WTC11 (cell line): ENCODE measurements at regions not wholly inside any gene's neighbourhood (a gene's known extent, or its start where the extent isn't known, plus 50 kb on each side); places are given as distances from the start of the nearest gene placed in this dataset.

Experiments used
- ATAC-seq: fragments of 200-7000 bp; cut with Tn5 transposase; 2 replicates; pipeline ENCODE4 v1.10.0; 2021; ENCODE audit warnings: mild to moderate bottlenecking, moderate library complexity
- CTCF ChIA-PET: fragments of 300-600 bp; sonication (Branson Sonifier 250); formaldehyde crosslinking; loops from one replicate; lab custom pipeline; 2021; ENCODE audit warnings: antibody characterized with exemption; lab: Charles Lee
- POLR2A ChIA-PET: fragments of 350-600 bp; sonication (Branson Sonifier 250); formaldehyde crosslinking; loops from one replicate; lab custom pipeline; 2021; ENCODE audit warnings: antibody characterized with exemption; lab: Charles Lee
- DNase-seq: peaks from one replicate; pipeline ENCODE4 v3.0.0; 2021; ENCODE audit warnings: low spot score
- H3K27ac Mint-ChIP-seq: 2 replicates; pipeline ENCODE4 v1.8.0; 2021; ENCODE audit warnings: mixed read lengths
- H3K27me3 Mint-ChIP-seq: 2 replicates; pipeline ENCODE4 v1.8.0; 2021; ENCODE audit warnings: low read depth, mild to moderate bottlenecking, moderate library complexity, mixed read lengths
- H3K36me3 Mint-ChIP-seq: 2 replicates; pipeline ENCODE4 v1.8.0; 2021; ENCODE audit warnings: mixed read lengths
- H3K4me1 Mint-ChIP-seq: 2 replicates; pipeline ENCODE4 v1.8.0; 2022; ENCODE audit warnings: mixed read lengths
- H3K4me3 Mint-ChIP-seq: 2 replicates; pipeline ENCODE4 v1.8.0; 2021; ENCODE audit warnings: mild to moderate bottlenecking, moderate library complexity, mixed read lengths
- H3K9me3 Mint-ChIP-seq: 2 replicates; pipeline ENCODE4 v1.8.0; 2021; ENCODE audit warnings: mixed read lengths
- CBFB ChIP-seq: sonication (generic); formaldehyde crosslinking; IDR thresholded peaks from 2 replicates; pipeline ENCODE4 v1.8.1; 2022; ENCODE audit warnings: mild to moderate bottlenecking, low read depth, missing genetic modification reagents
- ELF4 ChIP-seq: sonication (generic); formaldehyde crosslinking; IDR thresholded peaks from 2 replicates; pipeline ENCODE4 v1.8.1; 2022; ENCODE audit warnings: low read depth, mild to moderate bottlenecking, moderate library complexity, missing genetic modification reagents
- EMX1 ChIP-seq: fragments of 250-450 bp; sonication (Bioruptor Pico); IDR thresholded peaks from 2 replicates; pipeline ENCODE4 v1.8.0; 2021; ENCODE audit warnings: mild to moderate bottlenecking
- FOXP1 ChIP-seq: sonication (generic); formaldehyde crosslinking; IDR thresholded peaks from 2 replicates; pipeline ENCODE4 v1.8.0; 2022; ENCODE audit warnings: missing genetic modification reagents, mild to moderate bottlenecking, moderate library complexity, borderline replicate concordance
- MAX ChIP-seq: sonication (generic); formaldehyde crosslinking; IDR thresholded peaks from 2 replicates; pipeline ENCODE4 v1.8.0; 2022; ENCODE audit warnings: mild to moderate bottlenecking, missing genetic modification reagents
- RORB ChIP-seq: fragments of 250-450 bp; sonication (Bioruptor Pico); IDR thresholded peaks from 2 replicates; pipeline ENCODE4 v1.9.0; 2021; ENCODE audit warnings: mild to moderate bottlenecking
- SMAD4 ChIP-seq: sonication (generic); formaldehyde crosslinking; IDR thresholded peaks from 2 replicates; pipeline ENCODE4 v1.8.0; 2022; ENCODE audit warnings: mild to moderate bottlenecking, missing genetic modification reagents
- STAT6 ChIP-seq: sonication (generic); formaldehyde crosslinking; conservative IDR thresholded peaks from 2 replicates; pipeline ENCODE4 v1.8.1; 2023; ENCODE audit warnings: mild to moderate bottlenecking, low read depth, missing genetic modification reagents, moderate library complexity
- TEAD1 ChIP-seq: sonication (generic); formaldehyde crosslinking; IDR thresholded peaks from 2 replicates; pipeline ENCODE4 v1.8.0; 2022; ENCODE audit warnings: mild to moderate bottlenecking, missing genetic modification reagents
- ZNF263 ChIP-seq: sonication (generic); formaldehyde crosslinking; IDR thresholded peaks from 2 replicates; pipeline ENCODE4 v1.8.1; 2022; ENCODE audit warnings: low read depth, mild to moderate bottlenecking, moderate library complexity, missing genetic modification reagents
- TF ChIP-seq, protein P1 (sequence below): fragments of 250-450 bp; sonication (Bioruptor Pico); IDR thresholded peaks from 2 replicates; pipeline ENCODE4 v2.1.2; 2022; ENCODE audit warnings: mild to moderate bottlenecking, moderate library complexity
- TF ChIP-seq, protein P2 (sequence below): sonication (generic); formaldehyde crosslinking; IDR thresholded peaks from 2 replicates; pipeline ENCODE4 v1.8.1; 2022; ENCODE audit warnings: missing genetic modification reagents, borderline replicate concordance
- TF ChIP-seq, protein P3 (sequence below): sonication (generic); formaldehyde crosslinking; IDR thresholded peaks from 2 replicates; pipeline ENCODE4 v1.8.1; 2022; ENCODE audit warnings: low read depth, missing genetic modification reagents, borderline replicate concordance

DNA sequence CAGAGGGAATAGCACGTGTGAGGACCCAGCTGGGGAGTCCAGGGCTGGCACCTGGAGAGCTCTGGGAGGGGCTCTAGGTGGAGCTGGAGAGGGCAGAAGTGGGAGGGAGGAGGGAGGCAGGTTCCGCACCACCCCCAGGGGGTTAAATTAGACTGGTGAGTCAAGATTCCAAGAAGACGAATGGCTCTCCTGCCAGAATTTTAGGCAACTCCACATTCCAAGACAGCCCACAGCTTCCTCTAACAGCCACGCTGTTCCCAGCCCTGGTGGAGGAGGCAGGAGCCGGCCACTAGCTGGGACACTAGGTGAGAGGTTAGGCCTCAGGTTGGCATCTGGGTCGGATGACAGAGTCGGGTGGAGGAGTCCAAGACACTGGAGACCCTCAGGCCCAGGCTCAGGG, 60.2 kb downstream of the TFAP2C start:
- no peak overlapping the region for H3K27ac Mint-ChIP-seq
- H3K4me1 Mint-ChIP-seq: peaks cover 36% of the 10 kb centered on the region
- POLR2A ChIA-PET: no interaction called here
- H3K27me3 Mint-ChIP-seq: no peaks in the 10 kb centered on the region; the same call in 1 of the 2 replicates
- no peak for DNase-seq
- no peak for TF ChIP-seq STAT6
- TF ChIP-seq TEAD1 (CRISPR knock-in tag): no peak
- TF ChIP-seq EMX1: no peak
- TF ChIP-seq, protein P1, sequence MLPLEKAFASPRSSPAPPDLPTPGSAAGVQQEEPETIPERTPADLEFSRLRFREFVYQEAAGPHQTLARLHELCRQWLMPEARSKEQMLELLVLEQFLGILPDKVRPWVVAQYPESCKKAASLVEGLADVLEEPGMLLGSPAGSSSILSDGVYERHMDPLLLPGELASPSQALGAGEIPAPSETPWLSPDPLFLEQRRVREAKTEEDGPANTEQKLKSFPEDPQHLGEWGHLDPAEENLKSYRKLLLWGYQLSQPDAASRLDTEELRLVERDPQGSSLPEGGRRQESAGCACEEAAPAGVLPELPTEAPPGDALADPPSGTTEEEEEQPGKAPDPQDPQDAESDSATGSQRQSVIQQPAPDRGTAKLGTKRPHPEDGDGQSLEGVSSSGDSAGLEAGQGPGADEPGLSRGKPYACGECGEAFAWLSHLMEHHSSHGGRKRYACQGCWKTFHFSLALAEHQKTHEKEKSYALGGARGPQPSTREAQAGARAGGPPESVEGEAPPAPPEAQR (CRISPR knock-in tag): no peak
- TF ChIP-seq CBFB (CRISPR knock-in tag): no peak
- H3K36me3 Mint-ChIP-seq: no peaks in the 10 kb centered on the region
- no peak overlapping the region for H3K4me3 Mint-ChIP-seq
- CTCF ChIA-PET: interaction anchor here (1.4 to 2.1 kb wide), 2 partner anchors 13 to 60 kb away, joined by 5 to 9 read pairs; no protein-coding TSS in a partner anchor
- no peak; the same call in 1 of the 2 replicates for ATAC-seq
- peaks cover 3% of the 10 kb centered on the region; the same call in 1 of the 2 replicates for H3K9me3 Mint-ChIP-seq

DNA sequence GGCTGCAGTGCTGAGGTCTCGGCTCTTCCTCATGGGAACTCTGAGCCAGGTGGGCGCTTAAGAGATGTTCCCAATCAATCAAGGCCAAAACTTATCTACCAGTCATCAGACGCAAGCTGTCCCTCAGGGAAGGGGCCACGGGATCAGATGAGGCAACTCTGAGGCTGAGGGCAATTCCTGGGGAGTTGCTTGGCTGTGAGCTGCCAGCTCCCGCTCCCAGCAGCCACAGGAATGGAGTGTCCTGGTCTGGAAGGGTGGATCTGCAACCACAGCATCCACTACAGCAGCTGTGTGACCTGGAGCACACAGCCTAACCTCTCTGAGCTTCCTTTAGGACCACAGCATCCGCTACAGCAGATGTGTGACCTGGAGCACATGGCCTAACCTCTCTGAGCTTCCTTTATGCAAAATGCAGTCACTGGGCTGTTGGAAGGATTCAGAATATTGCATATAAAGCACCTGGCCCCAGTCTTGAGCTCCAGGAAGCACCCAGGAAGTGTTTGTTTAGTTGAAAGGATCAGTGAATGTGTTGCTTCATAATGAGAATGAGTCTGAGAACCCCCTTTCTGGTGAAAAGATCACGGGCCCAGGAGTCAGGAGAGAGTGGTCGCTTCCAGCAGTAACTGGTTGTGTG, 60.9 kb downstream of the TFAP2C start:
- Mint-ChIP-seq H3K4me1 (peaks cover 36% of the 10 kb centered on the region), H3K9me3 (peaks cover 3% of the 10 kb centered on the region; the same call in 1 of the 2 replicates), H3K27me3 (no peaks in the 10 kb centered on the region; the same call in 1 of the 2 replicates), H3K27ac (no peak overlapping the region), H3K36me3 (no peaks in the 10 kb centered on the region), H3K4me3 (no peak overlapping the region)
- DNase-seq: no peak
- ChIA-PET CTCF (interaction anchor here (1.0 to 2.1 kb wide), 5 partner anchors 13 to 285 kb away, joined by 3 to 9 read pairs (median 5); no protein-coding TSS in a partner anchor), POLR2A (no interaction called here)
- TF ChIP-seq, protein P2, sequence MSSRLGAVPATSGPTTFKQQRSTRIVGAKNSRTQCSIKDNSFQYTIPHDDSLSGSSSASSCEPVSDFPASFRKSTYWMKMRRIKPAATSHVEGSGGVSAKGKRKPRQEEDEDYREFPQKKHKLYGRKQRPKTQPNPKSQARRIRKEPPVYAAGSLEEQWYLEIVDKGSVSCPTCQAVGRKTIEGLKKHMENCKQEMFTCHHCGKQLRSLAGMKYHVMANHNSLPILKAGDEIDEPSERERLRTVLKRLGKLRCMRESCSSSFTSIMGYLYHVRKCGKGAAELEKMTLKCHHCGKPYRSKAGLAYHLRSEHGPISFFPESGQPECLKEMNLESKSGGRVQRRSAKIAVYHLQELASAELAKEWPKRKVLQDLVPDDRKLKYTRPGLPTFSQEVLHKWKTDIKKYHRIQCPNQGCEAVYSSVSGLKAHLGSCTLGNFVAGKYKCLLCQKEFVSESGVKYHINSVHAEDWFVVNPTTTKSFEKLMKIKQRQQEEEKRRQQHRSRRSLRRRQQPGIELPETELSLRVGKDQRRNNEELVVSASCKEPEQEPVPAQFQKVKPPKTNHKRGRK (CRISPR knock-in tag): no peak
- TF ChIP-seq MAX: 0 out of 2 replicates have a peak, but pooled peaks have one; percentile 10
- ATAC-seq: no peak

DNA sequence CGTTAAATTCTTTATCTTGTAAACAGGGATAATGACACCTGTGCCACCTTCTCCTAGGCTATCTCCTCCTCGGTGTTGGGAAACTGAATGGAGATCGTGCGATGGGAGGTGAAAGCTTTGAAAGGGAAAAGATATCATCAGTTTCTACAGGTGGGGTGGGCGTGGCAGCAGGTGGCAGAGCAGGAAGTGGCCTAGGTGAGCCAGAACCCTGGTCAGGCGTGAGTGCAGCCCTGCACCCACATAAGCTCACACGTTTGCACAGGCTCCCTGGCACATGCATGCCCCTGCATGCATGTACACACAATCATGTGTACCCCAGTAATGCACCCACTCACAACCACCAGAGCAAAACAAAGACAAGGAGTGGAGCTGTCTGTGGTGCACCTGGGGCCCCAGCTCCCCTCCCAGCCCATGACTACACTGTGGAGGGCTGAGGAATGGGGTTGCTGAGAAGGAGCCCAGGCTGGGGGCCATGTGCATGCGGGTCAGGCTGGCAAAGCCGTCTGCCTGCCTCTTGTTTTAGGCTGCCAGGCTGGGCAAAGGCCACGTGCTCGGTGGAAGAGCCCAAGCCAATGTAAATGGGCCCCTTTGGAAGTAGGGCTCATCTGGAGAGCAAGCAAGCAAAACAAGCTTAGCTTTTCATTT, 61.5 kb downstream of the TFAP2C start:
- ChIA-PET CTCF (interaction anchor here (0.6 to 2.1 kb wide), 5 partner anchors 21 to 284 kb away, joined by 3 to 9 read pairs (median 4); no protein-coding TSS in a partner anchor), POLR2A (no interaction called here)
- Mint-ChIP-seq H3K36me3 (no peaks in the 10 kb centered on the region), H3K27me3 (no peaks in the 10 kb centered on the region; the same call in 1 of the 2 replicates), H3K9me3 (peaks cover 3% of the 10 kb centered on the region; the same call in 1 of the 2 replicates), H3K4me3 (no peak overlapping the region), H3K27ac (no peak overlapping the region), H3K4me1 (peaks cover 36% of the 10 kb centered on the region)
- no peak for DNase-seq
- no peak for ATAC-seq
- TF ChIP-seq ELF4 (CRISPR knock-in tag) (no peak), ZNF263 (CRISPR knock-in tag) (no peak), FOXP1 (CRISPR knock-in tag) (no peak), SMAD4 (CRISPR knock-in tag) (no peak), RORB (CRISPR knock-in tag) (no peak)
- TF ChIP-seq, protein P3, sequence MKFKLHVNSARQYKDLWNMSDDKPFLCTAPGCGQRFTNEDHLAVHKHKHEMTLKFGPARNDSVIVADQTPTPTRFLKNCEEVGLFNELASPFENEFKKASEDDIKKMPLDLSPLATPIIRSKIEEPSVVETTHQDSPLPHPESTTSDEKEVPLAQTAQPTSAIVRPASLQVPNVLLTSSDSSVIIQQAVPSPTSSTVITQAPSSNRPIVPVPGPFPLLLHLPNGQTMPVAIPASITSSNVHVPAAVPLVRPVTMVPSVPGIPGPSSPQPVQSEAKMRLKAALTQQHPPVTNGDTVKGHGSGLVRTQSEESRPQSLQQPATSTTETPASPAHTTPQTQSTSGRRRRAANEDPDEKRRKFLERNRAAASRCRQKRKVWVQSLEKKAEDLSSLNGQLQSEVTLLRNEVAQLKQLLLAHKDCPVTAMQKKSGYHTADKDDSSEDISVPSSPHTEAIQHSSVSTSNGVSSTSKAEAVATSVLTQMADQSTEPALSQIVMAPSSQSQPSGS (CRISPR knock-in tag): no peak
